ENCODE measurements at regions not wholly inside any gene's neighbourhood (a gene's known extent, or its start where the extent isn't known, plus 50 kb on each side); places are given as distances from the start of the nearest gene placed in this dataset.

DNA sequence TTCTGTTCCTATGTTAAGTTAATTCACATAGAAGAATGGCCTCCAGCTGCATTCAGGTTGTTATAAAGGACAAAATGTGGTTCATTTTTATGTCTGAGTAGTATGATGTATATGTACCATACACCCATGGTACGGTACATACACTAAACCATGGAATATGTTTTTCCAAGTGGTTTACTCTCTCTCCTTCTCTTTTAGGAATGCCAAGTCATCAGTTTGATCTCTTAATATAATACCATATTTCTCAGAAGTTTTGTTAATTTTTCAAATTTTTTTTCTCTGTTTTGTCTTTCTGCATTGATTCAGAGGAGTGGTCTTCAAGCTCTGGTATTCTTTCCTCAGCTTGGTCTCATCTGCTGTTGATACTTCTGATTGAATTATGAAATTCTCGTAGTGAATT is 230.9 kb downstream of the DSEL start:
- no peak for DNase-seq

DNA sequence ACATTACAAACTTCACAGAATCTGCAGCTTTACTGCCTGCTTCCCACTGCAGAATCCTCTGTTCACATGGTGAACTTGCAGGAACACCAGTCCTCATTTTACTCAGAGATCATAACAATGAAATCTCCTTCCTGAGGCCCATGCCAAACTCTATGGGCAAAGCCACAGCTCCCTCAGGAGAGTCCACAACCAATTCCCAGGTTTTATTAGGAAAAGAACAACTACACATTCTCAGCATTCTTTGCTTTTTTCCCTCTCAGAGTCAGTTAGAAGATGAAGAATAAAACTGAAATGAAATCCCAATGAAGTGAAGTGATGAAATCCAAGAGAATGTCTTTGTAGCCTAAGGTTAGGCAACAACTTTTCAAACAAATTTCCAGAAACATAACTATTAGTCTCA is 233.7 kb downstream of the DSEL start:
- no peak for DNase-seq

GRCh38 chr18:67281746-67282145 is 234.8 kb downstream of the DSEL start:
- DNase-seq: no peak

DNA sequence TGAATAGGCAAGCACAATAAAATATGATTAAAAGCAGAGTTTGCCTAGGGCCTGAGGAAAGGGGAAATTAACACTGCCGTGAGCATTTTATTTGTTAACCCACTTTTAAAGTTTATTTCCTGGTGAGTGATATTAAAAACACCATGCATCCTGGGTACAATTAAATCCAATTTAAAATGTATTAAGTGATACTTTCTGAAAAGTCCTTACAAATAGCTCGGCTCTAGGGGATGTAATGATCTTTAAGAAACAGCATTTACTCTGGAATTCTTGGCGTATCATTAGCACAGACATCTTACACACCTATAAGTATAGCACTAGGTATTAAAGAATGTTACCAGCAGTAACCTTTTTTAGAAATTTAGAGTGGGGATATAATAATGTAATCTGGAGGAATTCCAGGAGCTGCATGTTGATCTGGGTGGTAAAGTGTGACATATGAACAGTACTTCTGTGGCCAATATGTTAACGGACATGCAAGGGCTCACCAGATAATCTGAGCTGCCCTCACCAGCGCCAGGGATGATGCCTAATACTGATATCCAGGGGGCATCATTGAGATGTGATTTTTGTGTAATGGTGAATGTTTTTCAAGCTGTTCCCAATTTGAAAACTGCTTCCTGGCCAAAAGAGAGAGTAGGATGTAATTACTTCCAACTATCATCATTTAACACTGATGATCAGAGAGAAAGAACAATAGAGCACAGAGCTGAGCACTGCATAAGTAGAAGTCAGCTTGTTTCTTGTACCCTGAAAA is 235.9 kb downstream of the DSEL start:
- DNase-seq: no peak

DNA sequence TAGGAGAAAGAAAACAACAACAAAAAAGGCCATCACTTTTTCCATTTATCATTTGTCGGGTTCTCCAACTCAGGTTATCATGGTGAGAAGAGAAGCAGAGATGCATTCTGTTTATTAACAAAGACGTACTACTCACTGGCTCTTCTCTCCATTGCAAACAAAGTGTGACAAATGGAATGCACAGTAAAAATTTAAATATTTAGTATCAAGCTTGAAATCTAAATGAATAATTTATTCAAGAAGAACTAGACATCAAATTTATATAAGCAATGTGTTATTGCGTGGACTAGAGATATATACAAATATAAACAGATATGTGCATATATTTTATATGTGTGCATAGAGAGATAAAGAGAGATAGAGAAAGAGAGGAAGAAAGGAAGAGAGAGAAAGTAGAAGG is 236.5 kb downstream of the DSEL start:
- no peak for DNase-seq

- DNase-seq: no peak
Observed at GRCh38 chr18:67278984-67279383, 237.5 kb downstream of the DSEL start.

GRCh38 chr18:67276638-67277037 is 239.9 kb downstream of the DSEL start:
- no peak for DNase-seq

DNA sequence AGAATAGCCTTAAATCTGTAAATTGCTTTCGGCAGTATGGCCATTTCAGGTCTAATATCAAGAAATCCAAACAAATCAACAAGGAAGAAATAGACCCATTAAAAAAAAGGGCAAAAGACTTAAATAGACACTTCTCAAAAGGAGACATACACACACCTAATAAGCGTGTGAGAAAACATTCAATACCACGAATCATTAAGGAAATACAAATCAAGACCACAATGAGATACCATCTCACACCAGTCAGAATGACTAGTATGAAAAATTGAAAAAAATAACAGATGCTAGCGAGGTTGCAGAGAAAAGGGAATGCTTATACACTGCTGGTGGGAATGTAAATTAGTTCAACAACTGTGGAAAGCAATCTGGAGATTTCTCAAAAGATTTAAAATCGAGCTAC is 243.2 kb downstream of the DSEL start:
- no peak for DNase-seq

GRCh38 chr18:67269206-67269605 is 247.3 kb downstream of the DSEL start:
- DNase-seq: no peak

GRCh38 chr18:67268530-67268929 is 248.0 kb downstream of the DSEL start:
- no peak for DNase-seq

- DNase-seq: no peak
Observed at GRCh38 chr18:67266246-67267237, 250.0 kb downstream of the DSEL start.

DNA sequence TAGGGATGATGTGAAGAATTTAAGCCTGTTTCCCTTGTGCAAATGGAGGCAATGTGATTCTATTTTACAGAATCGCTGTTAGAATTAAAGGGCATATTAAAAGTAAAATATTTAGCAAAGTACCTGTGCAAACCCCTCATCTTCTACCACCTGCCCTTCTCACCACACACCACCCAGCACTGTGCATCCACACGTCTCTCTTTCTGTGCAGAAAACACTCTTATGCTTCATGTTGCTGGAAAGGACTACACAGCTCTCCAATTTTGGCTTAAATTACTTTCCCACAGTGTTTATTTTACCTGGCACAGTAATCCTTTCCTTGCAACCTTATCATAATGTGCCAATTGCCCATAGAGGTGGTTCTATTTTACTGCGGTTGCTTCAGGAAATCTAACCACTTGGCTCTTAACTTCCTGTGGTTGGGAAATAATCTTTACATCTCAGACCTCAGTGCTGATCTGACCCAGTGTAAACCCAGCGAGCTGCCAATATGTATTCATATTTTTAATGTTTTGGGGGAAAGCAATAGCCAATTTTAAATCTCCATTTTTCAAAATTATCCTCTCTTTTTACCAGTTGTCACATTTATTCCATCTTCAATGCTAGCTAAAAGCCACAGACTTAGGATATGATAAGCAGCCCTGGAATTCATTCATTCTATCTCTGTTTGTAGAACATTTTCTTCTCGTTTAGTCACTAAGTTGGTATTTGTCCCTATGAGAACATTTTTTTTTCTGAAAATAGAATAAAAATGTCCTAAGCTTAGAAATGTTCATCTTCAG is 250.9 kb downstream of the DSEL start:
- no peak for DNase-seq

DNA sequence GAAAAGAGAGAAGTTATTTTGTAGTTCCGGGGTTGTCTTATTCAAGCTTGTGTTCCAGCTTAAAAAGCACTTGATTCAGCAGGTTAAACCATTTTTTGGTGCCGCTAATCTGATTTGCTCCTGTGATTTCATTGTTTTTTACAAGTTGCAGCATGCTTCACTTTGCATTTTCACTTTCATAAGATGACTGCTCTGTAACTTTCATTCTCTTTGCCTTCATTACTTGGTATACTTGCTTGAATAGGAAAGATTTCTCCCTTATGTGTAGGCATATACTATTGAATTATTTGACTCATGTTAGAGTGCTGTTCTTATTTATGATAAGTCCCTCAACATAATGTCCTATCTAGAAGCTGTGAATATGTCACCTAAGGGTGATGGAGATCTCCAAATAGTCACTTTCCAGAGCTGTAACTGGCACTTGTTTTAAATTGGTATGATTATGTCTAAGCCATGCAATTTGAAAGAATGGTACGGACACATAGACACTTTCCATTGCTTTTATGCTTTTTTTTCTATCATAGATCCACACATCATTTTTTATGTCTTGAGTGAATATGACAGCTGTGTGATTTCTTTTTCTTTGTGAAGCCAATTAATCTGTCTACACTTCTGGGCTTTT is 254.5 kb downstream of the DSEL start:
- no peak for DNase-seq

DNA sequence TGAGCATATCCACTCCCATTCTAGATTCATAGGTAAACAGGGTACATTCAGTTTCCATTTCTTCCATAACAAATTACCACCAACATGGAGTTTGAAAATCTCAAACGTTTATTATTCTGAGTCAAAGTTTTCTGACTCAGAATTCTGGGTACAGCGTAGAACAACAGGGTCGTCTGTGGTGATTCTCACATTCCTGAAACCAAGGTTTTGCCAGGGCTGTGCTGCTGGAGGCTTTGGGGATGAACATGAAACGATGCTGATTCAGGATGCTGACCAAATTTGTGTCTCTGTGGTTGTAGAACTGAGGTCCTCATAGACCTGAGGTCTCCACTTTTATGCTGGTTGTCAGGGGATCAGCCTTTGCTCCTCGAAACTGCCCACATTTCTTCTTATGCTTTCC is 255.7 kb downstream of the DSEL start:
- no peak for DNase-seq

DNA sequence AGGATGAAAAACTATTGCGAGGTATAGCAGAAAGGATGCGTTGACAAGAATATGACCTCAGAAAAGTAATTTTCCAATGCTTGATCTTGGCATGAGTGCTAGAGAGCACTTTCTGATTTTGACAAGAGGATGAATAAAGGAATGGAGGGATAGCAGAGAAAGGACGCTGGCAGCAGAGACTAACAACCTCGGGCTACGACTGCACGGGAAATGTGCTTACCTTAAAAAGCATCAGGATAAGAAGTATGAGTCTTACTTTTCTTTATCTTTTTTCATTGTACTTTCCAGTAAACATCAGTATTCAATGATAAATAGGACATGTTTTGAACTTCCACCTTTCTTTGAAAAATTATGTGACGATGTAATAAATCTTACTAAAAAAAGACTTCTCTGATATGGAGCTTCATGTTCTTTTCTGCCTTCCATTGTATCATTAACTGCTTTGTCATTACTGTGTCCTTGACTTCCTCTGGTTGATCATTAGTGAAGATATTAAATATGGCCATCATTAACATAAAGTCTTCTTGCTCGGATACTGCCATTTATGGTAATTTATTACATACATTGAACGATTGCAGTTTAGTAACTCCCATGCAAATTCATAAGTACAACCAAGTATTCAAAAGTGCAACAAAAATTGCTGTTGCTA is 265.6 kb downstream of the DSEL start:
- DNase-seq: no peak

DNA sequence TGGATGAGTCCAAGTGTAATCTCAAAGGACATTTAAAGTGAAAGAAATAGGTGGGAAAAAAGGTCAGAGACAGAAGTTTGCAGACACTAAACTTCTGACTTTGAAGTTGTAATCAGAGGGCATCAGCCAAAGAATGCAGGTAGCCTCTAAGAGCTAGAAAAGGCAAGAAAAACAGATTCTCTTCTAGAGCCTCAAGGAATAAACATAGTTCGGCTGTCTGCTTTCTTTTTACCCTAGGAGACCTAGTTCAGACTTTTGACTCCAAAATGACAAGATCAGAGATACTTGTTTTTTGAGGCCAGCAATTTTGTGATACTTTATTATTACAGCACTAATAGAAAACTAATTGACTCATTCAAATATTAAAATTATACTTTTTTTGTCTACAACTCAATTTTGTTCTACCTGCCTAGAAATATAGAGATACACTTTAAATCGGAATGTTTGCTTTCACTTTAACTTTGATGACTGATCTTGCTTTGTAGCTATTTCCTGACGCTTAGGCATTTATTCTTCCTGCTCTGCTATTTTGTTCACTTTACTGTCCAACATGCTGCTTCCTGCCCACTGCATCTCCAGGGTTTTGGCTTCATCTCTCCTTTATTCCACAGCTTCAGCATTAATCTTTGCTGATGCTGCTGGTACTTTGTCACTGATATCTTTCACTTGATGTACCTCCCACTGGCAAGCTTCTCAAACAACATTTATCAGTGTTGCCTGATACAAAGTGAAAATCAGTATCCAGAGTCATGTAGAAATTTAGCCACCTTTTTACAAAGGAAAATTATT is 272.5 kb downstream of the DSEL start:
- DNase-seq: no peak

DNA sequence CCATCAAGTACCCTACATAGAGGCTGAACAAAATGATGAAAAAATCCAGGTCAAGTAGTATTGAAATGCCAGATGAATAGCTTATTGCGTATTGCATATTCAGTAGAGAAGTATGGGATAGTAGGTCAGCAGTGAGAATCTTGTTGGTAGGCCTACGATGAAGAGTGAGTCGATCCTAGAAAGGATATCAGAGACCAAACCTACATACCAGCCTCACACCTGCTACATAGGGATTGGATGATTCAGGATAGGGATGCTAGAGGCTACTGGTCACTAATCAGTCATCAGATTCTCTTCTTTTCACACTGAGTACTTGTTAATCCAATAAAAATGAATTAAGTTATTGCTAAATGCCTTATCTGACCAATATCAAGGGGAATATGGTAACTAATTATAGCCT is 274.5 kb downstream of the DSEL start:
- no peak for DNase-seq

- no peak for DNase-seq
Observed at GRCh38 chr18:67241299-67241698, 275.2 kb downstream of the DSEL start.

DNA sequence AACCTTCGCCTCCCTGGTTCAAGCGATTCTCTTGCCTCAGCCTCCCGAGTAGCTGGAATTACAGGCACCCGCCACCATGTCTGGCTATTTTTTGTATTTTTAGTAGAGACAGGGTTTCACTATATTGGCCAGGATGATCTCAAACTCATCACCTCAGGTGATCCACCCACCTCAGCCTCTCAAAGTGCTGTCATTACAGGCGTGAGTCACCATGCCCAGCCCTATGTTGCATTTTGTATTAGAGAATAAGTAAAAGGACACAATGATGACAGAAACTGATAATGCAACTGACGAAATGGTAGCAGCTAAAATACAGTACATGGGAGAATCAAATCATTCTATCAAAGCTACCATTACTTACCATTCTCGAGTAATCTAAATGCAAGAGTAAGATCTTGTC is 276.7 kb downstream of the DSEL start:
- no peak for DNase-seq

DNA sequence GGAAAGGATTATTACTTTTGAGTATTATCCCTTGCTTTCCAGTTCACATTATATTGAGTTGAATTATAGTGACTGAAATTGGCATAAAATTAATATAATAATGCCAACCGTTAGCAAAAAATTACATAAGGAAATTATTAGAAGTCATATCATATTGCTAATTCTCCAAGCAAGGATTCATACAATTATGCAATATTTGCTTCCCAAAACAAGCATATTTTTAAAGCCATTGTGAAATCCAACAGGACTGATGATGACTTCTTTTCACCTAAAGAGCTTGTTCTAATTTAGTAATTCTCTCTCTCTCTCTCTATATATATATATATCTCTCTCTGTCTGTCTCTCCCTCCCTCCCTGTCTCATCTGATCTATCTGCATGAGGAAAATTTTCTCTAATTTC is 283.5 kb downstream of the DSEL start:
- DNase-seq: no peak

DNA sequence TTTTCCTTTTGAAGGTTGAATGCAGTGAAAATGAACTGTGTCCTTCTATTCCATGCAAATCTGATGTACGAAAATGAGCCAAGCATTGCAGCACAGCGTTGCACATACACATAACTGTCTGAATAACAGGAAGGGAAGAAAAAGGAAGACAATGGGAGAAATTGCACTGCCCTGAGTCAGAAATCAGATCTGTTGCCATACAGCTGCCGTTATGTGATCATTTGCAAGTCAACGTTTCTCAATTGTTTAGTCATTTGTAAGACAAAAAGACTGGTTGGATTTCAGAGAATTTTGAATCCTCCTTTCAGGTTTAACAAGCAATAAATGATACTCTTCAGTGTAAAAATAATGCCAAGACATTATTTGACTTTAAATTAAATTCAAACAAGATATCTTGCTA is 284.1 kb downstream of the DSEL start:
- DNase-seq: no peak
